Activated CD8-positive, alpha-beta memory T cell treated with anti-CD3 and anti-CD28 coated beads for 36 hours (primary cell): ENCODE measurements at regions not wholly inside any gene's neighbourhood (a gene's known extent, or its start where the extent isn't known, plus 50 kb on each side); places are given as distances from the start of the nearest gene placed in this dataset.
"Not testable (repeated sequence)": the region's sequence is repeated elsewhere in the genome, so short reads cannot be mapped to it uniquely, and the experiment has no call there.

Experiments
- CTCF ChIA-PET: fragments of 350-600 bp; sonication (Branson Sonifier 250); formaldehyde crosslinking; loops from one replicate; lab custom pipeline; 2021; ENCODE audit warnings: antibody characterized with exemption; lab: Charles Lee
- POLR2A ChIA-PET: fragments of 350-600 bp; sonication (Branson Sonifier 250); formaldehyde crosslinking; loops from one replicate; lab custom pipeline; 2021; ENCODE audit warnings: antibody characterized with exemption; lab: Charles Lee

GRCh38 chr17:45585037-45585733 is 94.7 kb upstream of the PLEKHM1 start:
- POLR2A ChIA-PET, CTCF ChIA-PET: not testable (repeated sequence)

GRCh38 chr17:45585794-45586650 is 95.5 kb upstream of the PLEKHM1 start:
- CTCF ChIA-PET = interaction anchor here (0.6 kb wide), 1 partner anchor 537 kb away, joined by 3 read pairs; no protein-coding TSS in a partner anchor
- POLR2A ChIA-PET = interaction anchor here (0.5 kb wide), 1 partner anchor 12 kb away, joined by 3 read pairs; no protein-coding TSS in a partner anchor

GRCh38 chr17:45586651-45586934 is 96.1 kb upstream of the PLEKHM1 start:
- CTCF ChIA-PET = not testable (repeated sequence)
- POLR2A ChIA-PET = interaction anchor here (0.5 kb wide), 1 partner anchor 11 kb away, joined by 3 read pairs; no protein-coding TSS in a partner anchor

- CTCF ChIA-PET = interaction anchor here (0.7 to 1.3 kb wide), 2 partner anchors 10 to 620 kb away, joined by 3 to 4 read pairs; no protein-coding TSS in a partner anchor
- POLR2A ChIA-PET = not testable (repeated sequence)
Observed at GRCh38 chr17:45592433-45592923, 102.0 kb upstream of the PLEKHM1 start.

GRCh38 chr17:45596347-45596746 is 105.8 kb upstream of the PLEKHM1 start:
- CTCF ChIA-PET, POLR2A ChIA-PET: not testable (repeated sequence)

GRCh38 chr17:45600052-45601012 is 109.8 kb upstream of the PLEKHM1 start:
- POLR2A ChIA-PET = not testable (repeated sequence)

GRCh38 chr17:45601013-45601412 is 110.5 kb upstream of the PLEKHM1 start:
- CTCF ChIA-PET, POLR2A ChIA-PET: not testable (repeated sequence)

More at GRCh38 chr17:45600052-45601012, 109.8 kb upstream of the PLEKHM1 start:
- CTCF ChIA-PET = not testable (repeated sequence)

GRCh38 chr17:45601605-45602539 is 111.4 kb upstream of the PLEKHM1 start:
- POLR2A ChIA-PET, CTCF ChIA-PET: not testable (repeated sequence)

GRCh38 chr17:45605751-45606150 is 115.2 kb upstream of the PLEKHM1 start:
- CTCF ChIA-PET, POLR2A ChIA-PET: not testable (repeated sequence)

GRCh38 chr17:45619984-45620405 is 129.5 kb upstream of the PLEKHM1 start:
- POLR2A ChIA-PET, CTCF ChIA-PET: not testable (repeated sequence)

GRCh38 chr17:45620468-45620867 is 129.9 kb upstream of the PLEKHM1 start:
- POLR2A ChIA-PET, CTCF ChIA-PET: not testable (repeated sequence)

- POLR2A ChIA-PET, CTCF ChIA-PET: not testable (repeated sequence)
Observed at GRCh38 chr17:45621087-45621486, 130.6 kb upstream of the PLEKHM1 start.

- POLR2A ChIA-PET, CTCF ChIA-PET: not testable (repeated sequence)
Observed at GRCh38 chr17:45622295-45622694, 131.8 kb upstream of the PLEKHM1 start.

- POLR2A ChIA-PET = no interaction called here
- CTCF ChIA-PET = no interaction called here
Observed at GRCh38 chr17:45628019-45628418, 137.5 kb upstream of the PLEKHM1 start.

- CTCF ChIA-PET = no interaction called here
- POLR2A ChIA-PET = no interaction called here
Observed at GRCh38 chr17:45631941-45632340, 141.4 kb upstream of the PLEKHM1 start.

GRCh38 chr17:45639297-45639849 is 144.7 kb upstream of the CRHR1 start:
- ChIA-PET POLR2A (no interaction called here), CTCF (interaction anchor here (0.6 to 3.5 kb wide), 5 partner anchors 14 to 213 kb away, joined by 3 to 24 read pairs (median 4); no protein-coding TSS in a partner anchor)

GRCh38 chr17:45640141-45640850 is 143.8 kb upstream of the CRHR1 start:
- ChIA-PET CTCF (interaction anchor here (0.6 to 3.5 kb wide), 12 partner anchors 9 to 859 kb away, joined by 3 to 24 read pairs (median 3); no protein-coding TSS in a partner anchor), POLR2A (no interaction called here)
